ENCODE measurements at regions not wholly inside any gene's neighbourhood (a gene's known extent, or its start where the extent isn't known, plus 50 kb on each side); places are given as distances from the start of the nearest gene placed in this dataset.
"Not testable (repeated sequence)": the region's sequence is repeated elsewhere in the genome, so short reads cannot be mapped to it uniquely, and the experiment has no call there.

DNA sequence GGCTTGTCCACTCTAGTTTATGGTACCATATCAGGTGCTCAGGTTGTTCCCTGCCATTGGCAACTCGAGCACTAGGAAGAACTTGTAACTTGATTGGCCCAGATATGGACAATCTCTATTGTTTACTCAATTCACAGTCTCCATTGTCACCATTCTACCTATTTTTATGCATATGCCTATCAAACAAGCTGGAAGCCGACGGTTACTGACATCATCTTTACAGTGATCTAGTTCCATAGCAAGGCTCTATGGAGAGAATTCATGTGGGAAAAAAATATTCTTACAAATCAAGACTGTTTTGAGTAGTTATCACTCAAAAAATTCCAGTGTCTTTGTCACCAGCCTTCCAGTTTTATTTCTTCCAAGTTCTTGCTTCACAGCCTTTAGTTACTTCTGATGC is 1006.2 kb upstream of the PRR20A start:
- H3K27ac ChIP-seq, result no peak overlapping the region

DNA sequence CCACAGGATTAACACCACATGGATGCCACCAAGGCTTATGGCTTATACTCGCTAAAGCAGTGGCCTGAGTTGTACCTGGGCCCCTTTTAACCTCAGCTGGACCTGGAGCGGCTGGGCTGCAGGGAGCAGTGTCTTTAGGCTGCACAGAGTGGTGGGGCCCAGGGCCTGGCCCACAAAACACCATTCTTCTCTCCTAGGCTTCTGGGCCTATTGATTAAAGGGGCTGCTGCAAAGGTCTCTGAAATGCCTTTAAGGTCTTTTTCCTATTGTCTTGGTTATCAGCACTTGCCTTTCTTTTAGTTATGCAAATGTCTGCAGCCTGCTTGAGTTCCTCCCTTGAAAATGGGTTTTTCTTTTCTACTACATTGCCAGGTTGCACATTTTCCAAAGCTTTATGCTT is 973.9 kb upstream of the PRR20A start:
- TF ChIP-seq, protein P1, sequence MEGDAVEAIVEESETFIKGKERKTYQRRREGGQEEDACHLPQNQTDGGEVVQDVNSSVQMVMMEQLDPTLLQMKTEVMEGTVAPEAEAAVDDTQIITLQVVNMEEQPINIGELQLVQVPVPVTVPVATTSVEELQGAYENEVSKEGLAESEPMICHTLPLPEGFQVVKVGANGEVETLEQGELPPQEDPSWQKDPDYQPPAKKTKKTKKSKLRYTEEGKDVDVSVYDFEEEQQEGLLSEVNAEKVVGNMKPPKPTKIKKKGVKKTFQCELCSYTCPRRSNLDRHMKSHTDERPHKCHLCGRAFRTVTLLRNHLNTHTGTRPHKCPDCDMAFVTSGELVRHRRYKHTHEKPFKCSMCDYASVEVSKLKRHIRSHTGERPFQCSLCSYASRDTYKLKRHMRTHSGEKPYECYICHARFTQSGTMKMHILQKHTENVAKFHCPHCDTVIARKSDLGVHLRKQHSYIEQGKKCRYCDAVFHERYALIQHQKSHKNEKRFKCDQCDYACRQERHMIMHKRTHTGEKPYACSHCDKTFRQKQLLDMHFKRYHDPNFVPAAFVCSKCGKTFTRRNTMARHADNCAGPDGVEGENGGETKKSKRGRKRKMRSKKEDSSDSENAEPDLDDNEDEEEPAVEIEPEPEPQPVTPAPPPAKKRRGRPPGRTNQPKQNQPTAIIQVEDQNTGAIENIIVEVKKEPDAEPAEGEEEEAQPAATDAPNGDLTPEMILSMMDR (IDR thresholded peaks at IDR 0.05; ENCODE audit: low read depth, low read length), result no peak
- Histone ChIP-seq H3K27me3 (ENCODE audit: insufficient read depth, low read depth, severe bottlenecking) (no peaks in the 10 kb centered on the region), H3K9me3 (ENCODE audit: severe bottlenecking) (no peaks in the 10 kb centered on the region), H3K4me3 (ENCODE audit: low read depth, low read length) (no peak overlapping the region), H3K36me3 (no peaks in the 10 kb centered on the region), H3K27ac (no peak overlapping the region)
- DNase-seq, result no peak

More for the DNA sequence above, 1006.2 kb upstream of the PRR20A start:
- Histone ChIP-seq H3K4me3 (ENCODE audit: low read depth, low read length) (no peak overlapping the region), H3K9me3 (ENCODE audit: severe bottlenecking) (no peaks in the 10 kb centered on the region), H3K27me3 (ENCODE audit: insufficient read depth, low read depth, severe bottlenecking) (no peaks in the 10 kb centered on the region), H3K36me3 (no peaks in the 10 kb centered on the region)
- DNase-seq, result no peak
- TF ChIP-seq, protein P1 (IDR thresholded peaks at IDR 0.05; ENCODE audit: low read depth, low read length), result no peak

DNA sequence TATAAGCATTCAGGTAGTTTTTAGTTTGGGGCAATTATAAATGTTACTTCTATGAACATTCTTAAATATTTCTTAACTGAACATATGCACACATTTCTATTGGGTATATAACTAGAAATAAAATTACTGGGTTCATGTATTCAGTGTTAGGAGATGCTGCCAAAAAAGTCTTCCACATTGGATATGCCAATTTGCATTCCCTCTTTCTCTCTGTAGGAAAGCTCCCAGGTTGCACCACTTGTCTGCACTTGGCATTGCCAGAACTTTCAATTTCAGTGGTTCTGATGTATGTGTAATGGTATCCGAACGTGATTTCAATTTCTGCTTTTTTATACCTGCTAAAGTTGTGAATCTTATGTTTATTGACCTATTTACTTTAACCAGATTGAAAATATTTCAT is 972.1 kb upstream of the PRR20A start:
- TF ChIP-seq, protein P1 (IDR thresholded peaks at IDR 0.05; ENCODE audit: low read depth, low read length), result no peak
- no peaks in the 10 kb centered on the region for H3K9me3 ChIP-seq (ENCODE audit: severe bottlenecking)
- no peaks in the 10 kb centered on the region for H3K36me3 ChIP-seq
- H3K27ac ChIP-seq, result no peak overlapping the region
- no peak for DNase-seq
- no peak overlapping the region for H3K4me3 ChIP-seq (ENCODE audit: low read depth, low read length)
- no peaks in the 10 kb centered on the region for H3K27me3 ChIP-seq (ENCODE audit: insufficient read depth, low read depth, severe bottlenecking)

DNA sequence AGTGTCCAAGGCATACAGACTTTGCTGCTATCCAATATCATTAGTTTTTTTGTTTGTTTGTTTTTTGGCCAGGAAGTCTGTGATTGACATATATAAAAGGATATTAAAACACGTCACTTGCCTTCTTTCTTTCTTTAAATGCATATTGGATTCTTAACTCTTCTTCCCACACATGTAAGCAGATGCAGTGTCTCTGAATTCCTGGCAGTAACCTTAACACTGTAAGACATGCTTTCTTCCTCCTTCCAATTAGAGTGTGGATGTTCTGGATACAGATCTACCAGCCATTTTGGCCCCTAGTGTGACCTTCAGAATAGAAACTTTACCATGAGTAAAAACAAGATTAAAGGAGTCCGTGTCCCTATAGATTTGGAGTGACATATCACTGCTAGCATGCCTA is 967.4 kb upstream of the PRR20A start:
- H3K27ac ChIP-seq, result no peak overlapping the region
- H3K4me3 ChIP-seq (ENCODE audit: low read depth, low read length), result no peak overlapping the region
- no peak for DNase-seq
- TF ChIP-seq, protein P1 (IDR thresholded peaks at IDR 0.05; ENCODE audit: low read depth, low read length), result no peak
- no peaks in the 10 kb centered on the region for H3K9me3 ChIP-seq (ENCODE audit: severe bottlenecking)
- H3K27me3 ChIP-seq (ENCODE audit: insufficient read depth, low read depth, severe bottlenecking), result no peaks in the 10 kb centered on the region
- no peaks in the 10 kb centered on the region for H3K36me3 ChIP-seq

DNA sequence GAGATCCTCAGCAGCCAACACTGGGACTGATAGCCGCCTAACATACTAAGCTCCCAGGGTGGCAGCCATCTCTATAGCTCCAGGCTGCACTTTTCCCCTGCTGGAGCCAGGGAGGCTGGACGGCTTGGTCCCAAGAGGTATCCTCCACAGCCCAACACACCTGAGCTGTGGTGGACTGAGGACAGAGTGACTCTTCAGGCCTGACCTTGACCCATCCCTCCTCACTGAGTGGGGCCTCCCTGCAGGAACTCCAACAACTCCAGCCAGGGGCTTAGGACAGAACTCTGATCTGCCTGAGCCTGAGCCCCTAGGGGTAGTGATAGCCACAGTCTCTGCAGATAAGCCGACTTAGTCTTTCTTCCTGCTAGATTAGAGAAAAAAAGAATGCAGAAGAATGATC is 958.1 kb upstream of the PRR20A start:
- TF ChIP-seq, protein P1 (IDR thresholded peaks at IDR 0.05; ENCODE audit: low read depth, low read length), result no peak
- H3K36me3 ChIP-seq, result no peaks in the 10 kb centered on the region

DNA sequence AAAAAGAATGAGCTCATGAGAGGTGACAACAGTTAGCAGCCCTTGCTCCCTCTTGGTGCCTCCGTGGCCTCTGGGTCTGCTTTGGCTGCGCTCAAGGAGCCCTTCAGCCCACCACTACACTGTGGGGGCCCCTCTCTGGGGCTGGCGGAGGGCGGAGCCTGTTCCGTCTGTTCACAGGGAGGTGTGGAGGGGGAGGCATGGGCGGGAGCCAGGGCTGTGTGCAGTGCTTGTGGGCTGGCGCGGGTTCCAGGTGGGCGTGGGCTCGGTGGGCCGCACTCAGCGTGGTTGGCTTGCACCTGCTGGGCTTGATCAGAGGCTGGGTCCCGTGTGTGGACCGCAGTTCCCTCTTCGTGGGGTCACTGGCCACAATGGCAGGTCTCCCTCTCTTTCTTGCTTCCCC is 953.4 kb upstream of the PRR20A start:
- no peak for DNase-seq
- H3K27ac ChIP-seq, result no peak overlapping the region
- H3K9me3 ChIP-seq (ENCODE audit: severe bottlenecking), result no peaks in the 10 kb centered on the region
- H3K4me3 ChIP-seq (ENCODE audit: low read depth, low read length), result no peak overlapping the region
- TF ChIP-seq, protein P1 (IDR thresholded peaks at IDR 0.05; ENCODE audit: low read depth, low read length), result no peak
- no peaks in the 10 kb centered on the region for H3K27me3 ChIP-seq (ENCODE audit: insufficient read depth, low read depth, severe bottlenecking)
- no peaks in the 10 kb centered on the region for H3K36me3 ChIP-seq

More for the DNA sequence above, 958.1 kb upstream of the PRR20A start:
- Histone ChIP-seq H3K9me3 (ENCODE audit: severe bottlenecking) (no peaks in the 10 kb centered on the region), H3K27ac (no peak overlapping the region), H3K27me3 (ENCODE audit: insufficient read depth, low read depth, severe bottlenecking) (no peaks in the 10 kb centered on the region), H3K4me3 (ENCODE audit: low read depth, low read length) (no peak overlapping the region)
- DNase-seq, result no peak

DNA sequence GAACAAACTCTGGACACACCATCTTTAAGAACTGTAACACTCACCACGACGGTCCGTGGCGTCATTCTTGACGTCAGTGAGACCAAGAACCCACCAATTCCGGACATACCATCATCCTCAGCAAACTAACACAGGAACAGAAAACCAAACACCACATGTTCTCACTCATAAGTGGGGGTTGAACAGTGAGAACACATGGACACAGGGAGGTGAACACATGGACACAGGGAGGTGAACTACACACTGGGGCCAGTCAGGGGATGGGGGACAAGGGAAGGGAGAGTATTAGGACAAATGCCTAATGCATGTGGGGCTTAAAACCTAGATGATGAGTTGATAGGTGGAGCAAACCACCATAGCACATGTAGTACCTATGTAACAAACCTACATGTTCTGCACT is 952.1 kb upstream of the PRR20A start:
- not testable (repeated sequence) for H3K36me3 ChIP-seq; DNase-seq; H3K4me3 ChIP-seq (ENCODE audit: low read depth, low read length); H3K9me3 ChIP-seq (ENCODE audit: severe bottlenecking); H3K27ac ChIP-seq; H3K27me3 ChIP-seq (ENCODE audit: insufficient read depth, low read depth, severe bottlenecking)
